ENCODE measurements at regions not wholly inside any gene's neighbourhood (a gene's known extent, or its start where the extent isn't known, plus 50 kb on each side); places are given as distances from the start of the nearest gene placed in this dataset.

GRCh38 chr20:51111290-51111689 lies 88.4 kb upstream of the KCNG1 start:
- Histone ChIP-seq H3K4me2 (ENCODE audit: insufficient read depth, low read length) (no peak overlapping the region), H3K9ac (ENCODE audit: insufficient read depth in 1 of 2, low read depth in 2 of 2, low read length in 2 of 2) (no peak overlapping the region), H3K27me3 (ENCODE audit: control insufficient read depth in 2 of 2, insufficient read depth in 2 of 2, low read length in 2 of 2) (peaks cover 16 to 32% of the 10 kb centered on the region in 2 experiments), H2AFZ (ENCODE audit: low read depth, low read length) (no peak overlapping the region), H3K9me1 (ENCODE audit: control insufficient read depth, insufficient read depth, low read length) (no peaks in the 10 kb centered on the region), H3K27ac (ENCODE audit: extremely low read depth, low read depth, low read length) (no peak overlapping the region), H3K9me3 (replicated peaks; ENCODE audit: control insufficient read depth, insufficient read depth, low read depth, low read length) (no peaks in the 10 kb centered on the region), H3K4me1 (replicated peaks in 1 of 2; ENCODE audit: control insufficient read depth in 2 of 2, insufficient read depth in 2 of 2, low read length in 2 of 2) (no peaks in the 10 kb centered on the region), H3K4me3 (no peak overlapping the region), H3K36me3 (ENCODE audit: control insufficient read depth, insufficient read depth, low read length) (no peaks in the 10 kb centered on the region), H3K79me2 (ENCODE audit: control insufficient read depth, insufficient read depth, low read length) (no peaks in the 10 kb centered on the region), H4K20me1 (replicated peaks; ENCODE audit: control insufficient read depth, insufficient read depth, low read length) (no peaks in the 10 kb centered on the region; the same call in 1 of the 2 replicates)
- no peak for FAIRE-seq
- no TSS peak for BruUV-seq (replicated peaks)
- in situ Hi-C loops (cut with MboI) (no loop called here), intact Hi-C loops (cut with micrococcal nuclease) (no loop called here)
- no peak for ATAC-seq
- ChIA-PET CTCF (ENCODE audit: low intra/inter-chr PET ratio) (no interaction called here), POLR2A (interaction anchor here (1.8 kb wide), 1 partner anchor 11 kb away, joined by 4 read pairs; no protein-coding TSS in a partner anchor)
- DNase-seq (ENCODE audit: extremely low read depth in 1 of 4, low spot score in 3 of 4) = no peak
- TF ChIP-seq NFE2 (IDR thresholded peaks at IDR 0.05; ENCODE audit: low read depth) = no peak
- no peak for TF ChIP-seq ETV5 (CRISPR knock-in tag; IDR thresholded peaks at IDR 0.05; ENCODE audit: low read depth)
- no peak for TF ChIP-seq ZC3H11A (IDR thresholded peaks at IDR 0.05; ENCODE audit: low read depth, low read length)
- no peak for TF ChIP-seq C11orf30 (IDR thresholded peaks at IDR 0.05; ENCODE audit: low read depth)
- no peak for TF ChIP-seq CREB1 (IDR thresholded peaks at IDR 0.05)
- TF ChIP-seq CREB1 (CRISPR knock-in tag; IDR thresholded peaks at IDR 0.05) = no peak
- no peak for TF ChIP-seq NCOA1 (IDR thresholded peaks at IDR 0.05; ENCODE audit: low read depth)
- no peak for TF ChIP-seq PTRF (tag; IDR thresholded peaks at IDR 0.05)
- TF ChIP-seq ID3 (CRISPR knock-in tag; IDR thresholded peaks at IDR 0.05) = no peak
- TF ChIP-seq ID3 (tag; IDR thresholded peaks at IDR 0.05) = no peak
- no peak for TF ChIP-seq BMI1 (IDR thresholded peaks at IDR 0.05; ENCODE audit: low read length)
- TF ChIP-seq NBN (IDR thresholded peaks at IDR 0.05; ENCODE audit: low read depth) = no peak
- no peak for TF ChIP-seq ZNF830 (CRISPR knock-in tag; IDR thresholded peaks at IDR 0.05)
- TF ChIP-seq ZNF140 (CRISPR knock-in tag; IDR thresholded peaks at IDR 0.05) = no peak
- no peak for TF ChIP-seq ZNF699 (CRISPR knock-in tag; IDR thresholded peaks at IDR 0.05; ENCODE audit: insufficient replicate concordance)
- no peak for TF ChIP-seq ILF3 (IDR thresholded peaks at IDR 0.05; ENCODE audit: borderline replicate concordance)
- no peak for TF ChIP-seq ETV1 (tag; conservative IDR thresholded peaks at IDR 0.05; ENCODE audit: low read depth)
- no peak for TF ChIP-seq MEIS2 (IDR thresholded peaks at IDR 0.05; ENCODE audit: partially characterized antibody)
- no peak for TF ChIP-seq MLLT1 (IDR thresholded peaks at IDR 0.05)
- TF ChIP-seq ZC3H8 (IDR thresholded peaks at IDR 0.05) = no peak
- no peak for TF ChIP-seq MECOM (CRISPR knock-in tag; IDR thresholded peaks at IDR 0.05)
- 2% methylated on average over 8 of the region's 8 CpGs for WGBS (ENCODE audit: insufficient coverage, low coverage, missing lambda C conversion rate)

Data from K562 (cell line).